ENCODE measurements at regions not wholly inside any gene's neighbourhood (a gene's known extent, or its start where the extent isn't known, plus 50 kb on each side); places are given as distances from the start of the nearest gene placed in this dataset.

DNA sequence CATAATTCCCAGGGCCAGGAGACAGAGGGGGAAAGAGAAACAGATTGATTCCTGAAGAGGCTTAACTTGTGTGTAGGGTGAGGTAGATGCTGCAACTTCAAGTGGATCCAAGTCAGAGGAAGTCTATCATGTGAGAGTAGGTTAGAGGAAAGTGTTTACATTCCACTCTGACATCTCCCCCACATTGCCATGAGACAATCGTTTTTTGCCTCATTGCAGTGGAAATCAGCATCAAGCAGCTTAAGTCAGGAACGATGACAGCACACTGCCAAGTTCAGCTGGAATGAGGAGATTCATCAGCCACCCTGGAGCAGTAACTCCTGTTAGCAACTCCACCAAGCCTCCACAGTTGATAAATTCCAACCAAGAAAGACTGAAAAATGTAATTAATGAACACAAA, 689.7 kb upstream of the MEF2C start:
- no peak for ATAC-seq (ENCODE audit: insufficient read depth, low FRiP score)
- 36 to 72% methylated on average over 2 of the region's 2 CpGs for WGBS, 2 donors
- TF ChIP-seq, protein P1, sequence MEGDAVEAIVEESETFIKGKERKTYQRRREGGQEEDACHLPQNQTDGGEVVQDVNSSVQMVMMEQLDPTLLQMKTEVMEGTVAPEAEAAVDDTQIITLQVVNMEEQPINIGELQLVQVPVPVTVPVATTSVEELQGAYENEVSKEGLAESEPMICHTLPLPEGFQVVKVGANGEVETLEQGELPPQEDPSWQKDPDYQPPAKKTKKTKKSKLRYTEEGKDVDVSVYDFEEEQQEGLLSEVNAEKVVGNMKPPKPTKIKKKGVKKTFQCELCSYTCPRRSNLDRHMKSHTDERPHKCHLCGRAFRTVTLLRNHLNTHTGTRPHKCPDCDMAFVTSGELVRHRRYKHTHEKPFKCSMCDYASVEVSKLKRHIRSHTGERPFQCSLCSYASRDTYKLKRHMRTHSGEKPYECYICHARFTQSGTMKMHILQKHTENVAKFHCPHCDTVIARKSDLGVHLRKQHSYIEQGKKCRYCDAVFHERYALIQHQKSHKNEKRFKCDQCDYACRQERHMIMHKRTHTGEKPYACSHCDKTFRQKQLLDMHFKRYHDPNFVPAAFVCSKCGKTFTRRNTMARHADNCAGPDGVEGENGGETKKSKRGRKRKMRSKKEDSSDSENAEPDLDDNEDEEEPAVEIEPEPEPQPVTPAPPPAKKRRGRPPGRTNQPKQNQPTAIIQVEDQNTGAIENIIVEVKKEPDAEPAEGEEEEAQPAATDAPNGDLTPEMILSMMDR (IDR thresholded peaks at IDR 0.05; ENCODE audit: control extremely low read depth, extremely low read depth) = no peak

DNA sequence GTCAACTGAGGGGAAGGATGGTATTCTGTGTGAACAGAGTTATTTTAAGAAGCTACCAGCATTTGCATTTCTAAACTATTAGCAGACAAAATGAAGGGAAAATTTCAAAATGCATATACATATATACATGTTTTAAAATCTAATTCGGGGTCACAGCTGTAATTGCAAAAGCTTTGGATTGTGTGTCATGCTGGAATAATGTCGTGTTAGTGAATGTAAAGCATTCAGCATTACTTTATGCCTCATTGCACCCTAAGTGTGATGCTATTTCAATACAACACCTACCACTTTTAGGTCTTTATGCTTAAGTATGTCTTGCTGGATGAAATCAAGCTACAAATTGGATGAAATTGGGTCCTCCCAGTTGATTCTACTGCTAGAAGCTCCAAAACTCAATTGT, 687.6 kb upstream of the MEF2C start:
- WGBS, 2 donors = 83 to 88% methylated on average over 2 of the region's 2 CpGs
- no peak for ATAC-seq (ENCODE audit: insufficient read depth, low FRiP score)
- no peak overlapping the region for H3K27ac ChIP-seq (ENCODE audit: low read depth in 1 of 2, low read length in 1 of 2)
- TF ChIP-seq, protein P1 (IDR thresholded peaks at IDR 0.05; ENCODE audit: control extremely low read depth, extremely low read depth) = no peak
- H3K9ac ChIP-seq (ENCODE audit: insufficient read depth in 1 of 2, low read length in 2 of 2) = no peak overlapping the region
- no peaks in the 10 kb centered on the region for H3K27me3 ChIP-seq (ENCODE audit: control insufficient read depth in 3 of 3, insufficient read depth in 3 of 3, low read length in 2 of 3)
- no peaks in the 10 kb centered on the region for H3K36me3 ChIP-seq (ENCODE audit: control insufficient read depth in 4 of 4, insufficient read depth in 4 of 4, low read length in 4 of 4)
- H3K9me3 ChIP-seq (ENCODE audit: control insufficient read depth in 4 of 4, insufficient read depth in 3 of 4, low read length in 3 of 4) = no peaks in the 10 kb centered on the region
- H3K4me1 ChIP-seq (ENCODE audit: control insufficient read depth in 5 of 5, insufficient read depth in 5 of 5, low read length in 5 of 5) = peaks cover 0 to 3% (median 0%) of the 10 kb centered on the region in 5 donors
- no peak for DNase-seq
- H3K4me3 ChIP-seq = no peak overlapping the region

More for the DNA sequence above, 689.7 kb upstream of the MEF2C start:
- H3K4me1 ChIP-seq (ENCODE audit: control insufficient read depth in 5 of 5, insufficient read depth in 5 of 5, low read length in 5 of 5) = peaks cover 0 to 3% (median 0%) of the 10 kb centered on the region in 5 donors
- no peaks in the 10 kb centered on the region for H3K27me3 ChIP-seq (ENCODE audit: control insufficient read depth in 3 of 3, insufficient read depth in 3 of 3, low read length in 2 of 3)
- DNase-seq = peak in 2 of 3 donors; percentile 25 to 44
- no peak overlapping the region for H3K9ac ChIP-seq (ENCODE audit: insufficient read depth in 1 of 2, low read length in 2 of 2)
- H3K9me3 ChIP-seq (ENCODE audit: control insufficient read depth in 4 of 4, insufficient read depth in 3 of 4, low read length in 3 of 4) = no peaks in the 10 kb centered on the region
- H3K36me3 ChIP-seq (ENCODE audit: control insufficient read depth in 4 of 4, insufficient read depth in 4 of 4, low read length in 4 of 4) = no peaks in the 10 kb centered on the region
- H3K4me3 ChIP-seq = no peak overlapping the region
- no peak overlapping the region for H3K27ac ChIP-seq (ENCODE audit: low read depth in 1 of 2, low read length in 1 of 2)

DNA sequence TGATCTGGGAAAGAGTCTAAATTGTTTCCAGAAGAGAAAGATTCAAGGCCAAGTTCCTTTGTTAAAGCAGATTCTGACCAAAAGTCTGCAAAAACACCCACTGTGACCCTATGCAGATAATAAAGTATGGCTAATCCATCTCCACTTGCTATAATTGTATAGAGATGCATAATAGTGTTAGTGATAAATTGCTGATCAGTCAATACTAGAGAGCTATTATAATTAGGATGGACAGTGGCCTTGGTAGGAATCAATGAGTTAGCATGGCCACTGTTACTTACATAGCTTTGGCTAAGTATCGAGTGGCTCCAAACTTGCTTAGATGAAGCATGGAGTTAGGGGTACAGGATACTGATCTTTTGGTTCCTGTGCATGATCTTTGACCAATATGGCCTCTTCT, 683.4 kb upstream of the MEF2C start:
- ATAC-seq (ENCODE audit: insufficient read depth, low FRiP score) (no peak), DNase-seq (no peak)
- no peaks in the 10 kb centered on the region for H3K4me1 ChIP-seq (ENCODE audit: control insufficient read depth in 5 of 5, insufficient read depth in 5 of 5, low read length in 5 of 5)
- H3K36me3 ChIP-seq (ENCODE audit: control insufficient read depth in 4 of 4, insufficient read depth in 4 of 4, low read length in 4 of 4) = no peaks in the 10 kb centered on the region
- no peak overlapping the region for H3K27ac ChIP-seq (ENCODE audit: low read depth in 1 of 2, low read length in 1 of 2)
- H3K9ac ChIP-seq (ENCODE audit: insufficient read depth in 1 of 2, low read length in 2 of 2) = no peak overlapping the region
- H3K4me3 ChIP-seq = no peak overlapping the region
- TF ChIP-seq, protein P1 (IDR thresholded peaks at IDR 0.05; ENCODE audit: control extremely low read depth, extremely low read depth) = no peak
- 92 to 96% methylated on average over 1 of the region's 1 CpG for WGBS, 2 donors
- no peaks in the 10 kb centered on the region for H3K27me3 ChIP-seq (ENCODE audit: control insufficient read depth in 3 of 3, insufficient read depth in 3 of 3, low read length in 2 of 3)
- no peaks in the 10 kb centered on the region for H3K9me3 ChIP-seq (ENCODE audit: control insufficient read depth in 4 of 4, insufficient read depth in 3 of 4, low read length in 3 of 4)

DNA sequence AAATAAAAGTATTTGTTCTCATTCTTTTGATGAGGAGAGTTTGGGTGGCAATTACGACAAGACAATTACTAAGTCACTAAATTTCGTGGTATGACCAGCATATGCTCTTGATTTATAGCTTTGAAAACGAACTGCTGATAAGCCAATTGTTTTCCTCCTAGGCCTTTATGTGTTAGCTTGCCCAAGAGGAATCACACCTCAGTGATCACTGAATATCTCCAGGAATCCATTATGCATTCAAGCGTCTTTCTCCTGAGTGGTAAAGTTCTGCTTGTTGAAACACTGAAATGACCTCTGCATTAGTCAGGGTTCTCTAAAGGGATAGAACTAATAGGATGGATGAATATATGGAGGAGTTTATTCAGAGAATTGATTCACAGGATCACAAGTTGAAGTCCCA, 677.7 kb upstream of the MEF2C start:
- DNase-seq = no peak
- ATAC-seq (ENCODE audit: insufficient read depth, low FRiP score) = no peak
- Histone ChIP-seq H3K27ac (ENCODE audit: low read depth in 1 of 2, low read length in 1 of 2) (no peak overlapping the region), H3K4me1 (ENCODE audit: control insufficient read depth in 5 of 5, insufficient read depth in 5 of 5, low read length in 5 of 5) (no peaks in the 10 kb centered on the region), H3K9me3 (ENCODE audit: control insufficient read depth in 4 of 4, insufficient read depth in 3 of 4, low read length in 3 of 4) (no peaks in the 10 kb centered on the region), H3K9ac (ENCODE audit: insufficient read depth in 1 of 2, low read length in 2 of 2) (no peak overlapping the region), H3K36me3 (ENCODE audit: control insufficient read depth in 4 of 4, insufficient read depth in 4 of 4, low read length in 4 of 4) (no peaks in the 10 kb centered on the region), H3K4me3 (no peak overlapping the region), H3K27me3 (ENCODE audit: control insufficient read depth in 3 of 3, insufficient read depth in 3 of 3, low read length in 2 of 3) (no peaks in the 10 kb centered on the region)
- TF ChIP-seq, protein P1 (IDR thresholded peaks at IDR 0.05; ENCODE audit: control extremely low read depth, extremely low read depth) = no peak
- WGBS, 2 donors = 72 to 78% methylated on average over 4 of the region's 4 CpGs

All from lung (tissue), 11 donors.